ENCODE measurements at regions not wholly inside any gene's neighbourhood (a gene's known extent, or its start where the extent isn't known, plus 50 kb on each side); places are given as distances from the start of the nearest gene placed in this dataset.
"Not testable (repeated sequence)": the region's sequence is repeated elsewhere in the genome, so short reads cannot be mapped to it uniquely, and the experiment has no call there.

- no peak for DNase-seq
Observed at GRCh38 chr12:84117190-84117589, 795.4 kb downstream of the SLC6A15 start.

- DNase-seq = no peak
Observed at GRCh38 chr12:84113666-84114065, 798.9 kb downstream of the SLC6A15 start.

GRCh38 chr12:84103886-84104285 is 808.7 kb downstream of the SLC6A15 start:
- not testable (repeated sequence) for DNase-seq

DNA sequence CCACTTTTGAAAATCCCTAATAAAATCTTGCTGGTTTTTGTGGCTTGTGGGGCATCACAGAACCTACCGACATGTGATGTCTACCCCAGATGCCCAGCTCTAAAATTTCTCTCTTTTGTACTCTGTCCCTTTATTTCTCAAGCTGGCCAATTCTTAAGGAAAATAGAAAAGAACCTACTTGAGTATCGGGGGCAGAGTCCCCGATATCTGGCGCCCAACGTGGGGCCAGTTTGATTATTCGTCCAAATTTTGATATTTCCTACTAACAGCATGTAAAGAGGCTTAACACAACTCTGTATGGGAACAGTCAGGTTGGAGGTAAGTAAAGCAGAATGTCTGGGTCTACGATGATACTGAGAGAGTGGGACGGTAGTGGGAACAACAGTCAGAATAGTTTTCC is 810.6 kb downstream of the SLC6A15 start:
- DNase-seq = not testable (repeated sequence)

GRCh38 chr12:84099591-84099990 is 813.0 kb downstream of the SLC6A15 start:
- not testable (repeated sequence) for DNase-seq

DNA sequence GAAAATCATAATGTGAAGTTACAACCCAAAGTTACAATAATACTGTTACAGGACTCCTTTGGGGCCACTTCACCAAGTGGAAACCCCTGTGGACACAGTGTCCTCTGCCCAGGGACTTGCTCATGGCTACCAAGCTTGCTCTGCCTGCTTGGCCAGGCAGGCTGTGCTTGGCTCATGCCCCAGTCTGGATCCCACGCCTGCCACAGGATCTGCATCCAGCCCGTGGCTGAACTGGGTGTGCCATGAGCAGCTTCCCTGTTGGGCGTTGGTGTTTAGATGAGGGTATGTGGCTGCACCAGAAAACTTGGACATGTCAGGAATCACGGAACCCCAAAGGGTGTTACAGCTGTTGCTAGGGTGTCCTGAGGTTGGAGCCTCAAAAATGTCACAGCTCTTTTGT is 820.9 kb downstream of the SLC6A15 start:
- DNase-seq = no peak

GRCh38 chr12:84089356-84089755 is 823.2 kb downstream of the SLC6A15 start:
- DNase-seq = no peak

- no peak for DNase-seq
Observed at GRCh38 chr12:84085046-84085445, 827.6 kb downstream of the SLC6A15 start.

DNA sequence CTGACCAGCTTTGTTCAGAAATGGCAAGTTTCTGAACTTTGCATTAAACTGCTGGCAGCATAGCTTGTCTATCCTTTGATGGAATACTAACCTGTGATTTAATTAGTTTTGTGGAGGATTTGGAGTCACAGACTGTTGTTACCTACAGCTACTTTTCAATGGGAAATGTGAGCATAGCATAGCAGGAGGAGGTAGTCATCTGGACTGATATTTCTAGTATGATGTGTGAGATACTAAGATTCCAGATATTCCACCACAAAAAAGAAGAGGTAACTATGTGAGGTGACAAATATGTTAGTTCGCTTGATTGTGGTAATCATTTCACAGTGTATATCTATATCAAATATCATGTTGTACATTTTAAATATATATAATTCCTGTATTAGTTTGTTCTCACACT is 833.0 kb downstream of the SLC6A15 start:
- no peak for DNase-seq

DNA sequence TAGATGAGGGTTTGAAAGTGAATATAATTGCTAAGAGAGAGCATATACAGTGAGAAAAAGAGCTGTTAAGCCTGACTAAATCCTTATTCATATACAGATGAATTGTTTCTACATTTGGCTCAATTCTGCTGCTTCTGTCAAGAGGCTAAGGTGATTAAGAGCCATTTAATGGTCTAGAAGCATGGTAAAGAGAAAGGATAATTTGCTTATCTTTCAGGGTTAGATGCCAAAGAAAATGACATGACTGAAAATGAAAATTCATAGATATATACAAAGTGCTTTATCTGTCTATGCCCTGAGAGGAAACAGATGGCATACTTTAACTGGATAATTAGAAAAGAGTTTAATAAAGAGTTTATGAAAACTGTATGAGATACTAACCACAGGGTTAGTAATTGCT is 834.9 kb downstream of the SLC6A15 start:
- DNase-seq = no peak

- no peak for DNase-seq
Observed at GRCh38 chr12:84075991-84076390, 836.6 kb downstream of the SLC6A15 start.

- no peak for DNase-seq
Observed at GRCh38 chr12:84073401-84073800, 839.2 kb downstream of the SLC6A15 start.

GRCh38 chr12:84072961-84073360 is 839.6 kb downstream of the SLC6A15 start:
- no peak for DNase-seq

GRCh38 chr12:84070292-84070691 is 842.3 kb downstream of the SLC6A15 start:
- no peak for DNase-seq

- no peak for DNase-seq
Observed at GRCh38 chr12:84069699-84070098, 842.9 kb downstream of the SLC6A15 start.

DNA sequence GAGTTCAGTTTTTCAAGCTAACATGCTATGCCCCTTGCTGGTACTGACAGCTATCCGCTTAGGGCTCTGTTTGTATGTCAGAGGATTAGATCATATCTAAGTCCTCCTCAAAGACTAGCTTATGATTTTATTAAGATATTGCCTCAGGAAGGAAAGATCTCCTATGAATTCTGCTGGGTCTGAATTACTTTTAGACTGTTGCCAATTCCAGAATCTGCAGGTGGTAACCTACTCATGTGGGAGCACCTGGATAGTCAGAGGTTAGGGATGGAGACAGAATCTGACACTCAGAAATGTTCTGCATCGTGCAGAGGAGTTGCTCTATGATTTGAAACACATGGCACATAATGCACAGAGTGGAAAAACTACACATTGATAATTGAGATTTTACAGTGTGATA is 843.4 kb downstream of the SLC6A15 start:
- DNase-seq = no peak

- no peak for DNase-seq
Observed at GRCh38 chr12:84058136-84058535, 854.5 kb downstream of the SLC6A15 start.

GRCh38 chr12:84054811-84055210 is 857.8 kb downstream of the SLC6A15 start:
- DNase-seq = no peak

GRCh38 chr12:84047881-84048280 is 864.7 kb downstream of the SLC6A15 start:
- DNase-seq = no peak

GRCh38 chr12:84046859-84047258 is 865.7 kb downstream of the SLC6A15 start:
- DNase-seq = no peak

- no peak for DNase-seq
Observed at GRCh38 chr12:84043355-84043754, 869.2 kb downstream of the SLC6A15 start.

DNA sequence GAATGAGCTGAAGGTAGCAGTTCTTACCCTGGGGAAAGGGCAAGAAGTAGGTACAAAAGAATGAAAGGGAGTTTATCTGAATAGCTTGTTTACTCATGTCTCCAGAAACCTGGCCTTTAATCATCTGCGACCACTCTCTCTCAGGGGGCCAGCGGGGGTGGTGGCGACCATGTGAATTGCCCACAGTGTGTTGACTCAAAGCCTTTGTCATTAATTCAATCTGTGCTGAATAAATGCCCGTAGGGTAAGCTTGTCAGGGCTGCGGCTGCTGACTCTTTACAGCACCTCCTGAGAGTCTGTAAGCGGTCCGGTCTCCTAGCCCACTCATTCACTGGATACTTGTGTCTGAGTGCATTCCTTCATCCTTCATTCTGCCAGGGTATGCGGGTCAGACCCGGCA is 874.4 kb downstream of the SLC6A15 start:
- DNase-seq = no peak

GRCh38 chr12:84036912-84037311 is 875.7 kb downstream of the SLC6A15 start:
- DNase-seq = no peak

- no peak for DNase-seq
Observed at GRCh38 chr12:84035766-84036165, 876.8 kb downstream of the SLC6A15 start.

DNA sequence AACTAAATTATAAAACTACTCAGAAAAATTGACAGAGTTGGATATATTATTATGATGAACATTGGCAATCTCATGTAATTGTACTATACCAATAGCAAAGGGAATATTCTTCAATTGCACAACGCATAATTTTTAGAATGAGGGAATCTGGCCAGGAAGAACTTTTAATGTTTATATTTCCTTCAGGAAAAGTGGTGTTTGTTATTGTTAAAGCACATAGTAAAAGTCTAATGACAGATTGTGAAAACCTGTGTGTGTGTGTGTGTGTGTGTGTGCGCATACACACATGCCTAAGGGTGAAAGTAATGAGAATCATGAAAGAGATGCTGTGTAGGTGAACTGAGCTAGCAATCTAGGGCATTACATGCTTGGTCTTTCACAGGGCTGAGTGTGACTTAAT is 877.7 kb downstream of the SLC6A15 start:
- no peak for DNase-seq

GRCh38 chr12:84033162-84033561 is 879.4 kb downstream of the SLC6A15 start:
- no peak for DNase-seq

Measured in NCI-H187 treated with DMSO at 0.1 percent for 48 hours (cell line).